GM19372 (cell line): ENCODE measurements at regions not wholly inside any gene's neighbourhood (a gene's known extent, or its start where the extent isn't known, plus 50 kb on each side); places are given as distances from the start of the nearest gene placed in this dataset.
A peak's percentile ranks its signal among the peaks of the same experiment; 100 is the strongest.

Experiments
- ATAC-seq: cut with Tn5 transposase; IDR thresholded peaks from one replicate; pipeline ENCODE4 v1.9.1; 2021; ENCODE audit warnings: mild to moderate bottlenecking, low read depth, moderate library complexity; ENCODE audit not compliant: unreplicated experiment

DNA sequence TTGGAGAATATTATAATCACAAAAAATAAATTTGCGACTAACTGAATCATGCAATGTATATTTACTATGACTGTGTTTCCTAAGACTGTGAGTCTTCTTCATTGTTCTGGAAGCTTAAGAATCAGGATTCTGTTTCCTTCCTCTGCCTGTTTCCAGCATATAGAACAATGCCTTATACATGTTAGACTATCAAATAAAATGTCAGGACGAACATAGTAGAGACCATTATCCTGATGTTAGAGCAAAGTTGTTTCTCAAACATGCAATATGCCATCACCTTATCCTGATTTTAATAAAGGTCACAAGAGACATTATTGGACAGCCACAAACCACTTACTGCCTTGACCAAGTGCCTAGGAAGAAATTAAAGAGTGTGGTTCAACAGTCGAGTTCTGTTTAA lies 457.4 kb upstream of the AGTR1 start:
- ATAC-seq, result no peak

DNA sequence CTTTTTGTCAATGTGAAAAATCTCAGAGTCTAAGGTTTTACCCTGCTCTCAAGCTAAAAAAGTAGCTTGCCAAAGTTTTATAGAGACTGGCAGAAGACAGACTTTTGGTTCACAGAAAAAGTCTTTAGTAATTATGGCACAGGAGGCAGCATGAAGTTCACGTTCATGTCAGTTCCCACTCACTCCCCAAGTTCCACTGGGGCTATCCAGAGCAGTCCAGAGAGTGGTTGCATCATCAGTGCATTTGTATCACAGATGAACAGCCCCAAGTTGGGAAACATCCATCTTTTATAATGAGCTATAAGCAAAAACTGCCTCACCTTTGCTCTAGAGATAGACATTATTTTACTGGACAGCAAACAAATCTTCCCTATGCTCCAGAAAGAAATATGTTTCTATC lies 454.1 kb upstream of the AGTR1 start:
- no peak for ATAC-seq

DNA sequence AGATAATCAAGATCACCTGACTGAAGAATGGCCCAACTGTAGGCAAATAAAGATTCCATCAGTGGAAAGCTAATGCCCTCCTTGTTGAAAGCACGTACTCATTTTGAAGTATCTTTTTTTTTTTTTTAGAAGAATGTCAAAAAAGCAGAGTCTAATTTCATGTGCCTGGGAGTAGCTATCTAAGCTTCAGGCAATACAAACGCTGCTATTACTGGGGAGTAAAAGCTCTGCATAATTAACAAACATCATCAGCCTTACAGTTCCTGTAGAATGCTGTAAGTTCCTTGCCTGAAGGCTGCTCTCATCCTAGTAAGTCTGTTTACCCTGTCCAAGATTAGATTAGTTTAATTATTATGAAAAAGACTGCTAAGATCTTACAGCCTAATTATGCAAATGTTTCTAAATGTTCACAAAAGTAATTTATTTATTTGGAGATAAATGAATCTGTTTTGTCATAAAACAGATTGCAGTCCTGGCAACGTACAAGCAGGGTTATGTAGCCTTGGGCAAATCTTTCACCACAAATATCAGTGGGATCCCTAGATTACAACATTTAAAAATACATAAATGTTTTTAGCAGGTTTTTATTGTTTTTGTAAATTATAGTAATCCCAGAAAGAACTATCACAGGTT lies 451.3 kb upstream of the AGTR1 start:
- ATAC-seq, result no peak

DNA sequence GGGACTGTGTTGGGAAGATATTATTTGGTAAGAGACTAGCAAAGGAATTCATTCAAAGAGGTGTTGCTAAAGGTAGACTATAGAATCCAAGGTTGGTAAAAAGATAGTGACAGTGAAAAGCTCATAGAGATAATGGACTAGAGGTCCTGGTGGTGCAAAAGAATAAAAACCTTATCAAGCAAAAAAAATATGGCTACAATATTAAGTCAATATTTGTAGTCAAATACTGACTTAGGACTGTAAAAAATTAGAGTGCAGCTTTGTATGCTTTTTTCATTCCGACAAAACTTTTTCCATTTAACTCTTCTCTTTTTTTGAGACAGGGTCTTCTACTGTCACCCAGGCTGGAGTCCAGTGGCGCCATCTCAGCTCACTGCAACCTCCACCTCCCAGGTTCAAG lies 444.0 kb upstream of the AGTR1 start:
- ATAC-seq, result no peak

DNA sequence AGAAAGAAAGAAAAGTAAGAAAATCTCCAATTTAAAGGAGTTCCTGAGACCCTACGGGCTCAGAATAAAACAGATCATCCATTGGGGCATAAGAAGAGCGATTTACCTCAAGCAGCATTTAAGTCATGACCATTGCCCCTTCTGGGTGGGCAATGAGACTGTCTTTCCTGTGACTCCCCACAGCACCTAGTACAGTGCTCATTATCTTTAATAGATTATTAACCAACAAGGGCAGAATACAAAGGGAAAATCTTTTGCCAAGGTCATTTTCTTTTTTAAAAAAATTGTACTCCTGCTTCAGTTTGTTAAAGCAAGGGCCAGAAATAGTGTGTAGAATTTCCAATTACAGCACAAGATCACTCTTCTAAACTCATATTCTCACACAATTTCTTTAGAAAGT lies 443.3 kb upstream of the AGTR1 start:
- no peak for ATAC-seq

DNA sequence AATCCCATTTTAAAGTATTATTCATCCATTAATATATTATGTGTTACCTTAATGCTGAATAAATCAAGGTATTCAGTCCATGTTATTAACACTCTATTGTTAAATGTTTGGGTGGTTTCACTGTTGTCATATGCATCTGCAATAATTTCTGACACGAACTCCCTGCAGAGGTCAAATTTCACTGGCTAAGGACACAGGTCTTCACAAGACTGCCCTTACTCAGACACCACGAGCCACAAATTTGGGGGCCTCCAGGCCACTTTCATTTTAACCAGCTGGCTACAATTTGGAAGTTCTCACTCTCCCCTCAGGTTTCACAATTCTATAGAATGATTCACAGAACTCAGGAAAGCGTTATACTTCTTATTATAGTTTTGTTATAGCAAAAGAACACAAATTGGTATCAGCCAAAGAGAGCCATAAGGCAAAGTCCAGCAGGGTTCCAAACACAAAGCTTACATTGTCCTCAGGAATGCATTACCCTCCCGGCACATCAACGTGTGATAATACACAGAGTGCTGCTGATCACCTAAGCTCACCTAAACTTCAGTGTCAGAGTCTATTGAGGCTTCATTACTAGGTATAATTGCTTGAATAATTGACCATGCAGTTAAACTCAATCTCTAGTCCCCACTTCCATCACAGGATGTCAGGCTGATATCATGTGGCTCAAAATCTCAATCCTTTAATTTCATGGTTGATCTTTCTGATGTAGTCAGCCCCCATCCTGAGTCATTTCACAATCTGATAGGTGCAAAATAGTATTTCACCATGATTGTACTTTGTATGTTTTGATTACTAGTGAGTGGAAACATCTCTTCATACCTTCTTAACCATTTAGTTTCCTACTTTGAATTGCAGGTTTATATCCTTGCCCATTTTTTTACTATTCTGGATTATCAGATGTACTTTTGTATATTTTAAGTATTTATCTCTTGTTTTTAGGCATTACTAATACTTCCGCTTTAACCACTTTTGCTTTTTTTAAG lies 441.4 kb upstream of the AGTR1 start:
- no peak for ATAC-seq

DNA sequence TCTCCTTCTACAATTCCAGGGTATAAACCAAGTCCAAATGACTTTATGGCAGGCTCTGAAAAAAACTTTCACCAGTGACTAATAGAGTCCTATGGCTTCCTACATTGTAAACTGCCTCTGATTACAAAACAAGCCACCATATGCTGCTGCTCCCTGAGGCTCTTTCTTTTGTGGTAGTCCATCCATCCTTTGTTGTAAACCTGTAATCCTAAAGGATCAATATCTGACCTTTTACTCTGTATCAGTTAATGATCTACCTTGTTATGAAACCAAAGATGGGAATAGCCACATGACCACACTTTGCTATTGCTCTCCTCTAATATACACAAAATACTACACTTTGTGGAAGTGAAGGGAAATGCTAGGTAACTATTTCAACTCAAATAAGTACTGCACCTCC lies 434.7 kb upstream of the AGTR1 start:
- no peak for ATAC-seq

DNA sequence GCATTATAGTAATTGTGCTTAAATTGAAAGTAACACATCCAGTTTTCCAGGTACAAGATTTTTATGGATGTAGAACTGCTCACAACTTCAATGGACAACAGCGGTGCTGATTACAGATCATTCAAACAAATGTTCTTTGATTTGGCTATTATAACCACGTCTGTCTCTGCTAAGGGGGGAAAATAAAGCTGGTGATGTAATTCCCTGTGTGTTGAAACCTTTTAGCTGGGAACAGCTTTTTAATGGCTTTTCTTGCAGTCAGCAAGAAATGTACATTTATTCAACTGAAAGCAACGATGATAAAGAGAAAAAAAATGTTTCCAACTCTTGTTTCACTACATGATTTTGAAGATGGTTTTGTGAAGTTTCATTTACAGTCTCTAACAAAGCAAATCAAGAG lies 431.9 kb upstream of the AGTR1 start:
- ATAC-seq, result no peak

DNA sequence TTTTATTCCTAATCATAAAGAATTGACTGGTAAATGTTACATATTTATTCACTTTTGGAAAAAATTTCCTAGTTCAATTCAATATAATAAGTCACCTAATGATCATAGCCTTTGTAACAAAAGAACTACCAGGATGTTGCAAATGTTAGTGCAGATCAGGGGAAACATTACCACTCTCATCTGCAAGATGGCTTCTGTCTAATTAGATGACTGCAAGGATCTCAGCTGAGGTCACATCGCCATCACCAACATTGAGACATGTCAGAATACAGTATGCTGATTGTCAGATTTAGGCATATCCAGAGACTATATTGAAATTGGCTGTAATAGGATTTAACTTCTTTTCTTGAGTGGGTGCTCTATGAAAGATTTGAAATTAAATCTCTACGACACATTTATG lies 431.4 kb upstream of the AGTR1 start:
- no peak for ATAC-seq

DNA sequence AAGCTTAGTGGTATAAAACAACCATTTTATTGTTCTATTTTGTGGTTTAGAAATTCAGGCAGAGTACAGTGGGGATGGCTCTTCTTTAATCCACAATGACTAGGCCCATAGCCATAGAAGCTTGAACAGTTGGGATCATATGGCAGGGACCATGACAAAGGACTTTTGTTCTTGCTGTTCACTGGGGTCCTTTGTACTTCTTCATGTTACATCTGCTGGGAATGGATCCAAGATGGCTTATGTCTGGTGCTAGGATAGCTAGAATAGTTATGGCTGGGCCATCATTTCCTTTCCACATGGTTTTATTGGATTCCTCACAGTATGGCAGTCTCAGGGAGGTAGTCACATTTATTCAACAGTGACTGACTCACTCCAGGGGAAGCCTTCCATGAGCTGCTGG lies 427.9 kb upstream of the AGTR1 start:
- no peak for ATAC-seq

DNA sequence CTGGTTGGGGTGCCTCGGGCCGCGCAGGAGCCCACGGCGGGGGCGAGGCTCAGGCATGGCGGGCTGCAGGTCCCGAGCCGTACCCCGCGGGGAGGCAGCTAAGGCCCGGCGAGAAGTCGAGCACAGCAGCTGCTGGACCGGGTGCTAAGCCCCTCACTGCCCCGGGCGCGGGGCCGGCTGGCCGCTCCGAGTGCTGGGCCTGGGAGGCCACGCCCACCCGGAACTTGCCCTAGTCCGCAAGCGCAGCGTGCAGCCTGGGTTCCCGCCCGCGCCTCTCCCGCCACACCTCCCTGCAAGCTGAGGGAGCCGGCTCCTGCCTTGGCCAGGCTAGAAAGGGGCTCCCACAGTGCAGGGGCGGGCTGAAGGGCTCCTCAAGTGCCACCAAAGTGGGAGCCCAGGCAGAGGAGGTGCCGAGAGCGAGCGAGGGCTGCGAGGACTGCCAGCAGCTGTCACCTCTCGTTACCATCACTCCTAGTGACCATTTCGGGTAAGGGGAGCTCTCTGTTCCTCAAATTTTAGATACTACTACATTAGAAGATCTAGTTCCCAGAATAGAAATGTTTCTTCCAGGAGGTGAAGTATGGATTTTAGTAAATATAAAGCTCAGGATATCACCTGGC lies 417.0 kb upstream of the AGTR1 start:
- no peak for ATAC-seq

DNA sequence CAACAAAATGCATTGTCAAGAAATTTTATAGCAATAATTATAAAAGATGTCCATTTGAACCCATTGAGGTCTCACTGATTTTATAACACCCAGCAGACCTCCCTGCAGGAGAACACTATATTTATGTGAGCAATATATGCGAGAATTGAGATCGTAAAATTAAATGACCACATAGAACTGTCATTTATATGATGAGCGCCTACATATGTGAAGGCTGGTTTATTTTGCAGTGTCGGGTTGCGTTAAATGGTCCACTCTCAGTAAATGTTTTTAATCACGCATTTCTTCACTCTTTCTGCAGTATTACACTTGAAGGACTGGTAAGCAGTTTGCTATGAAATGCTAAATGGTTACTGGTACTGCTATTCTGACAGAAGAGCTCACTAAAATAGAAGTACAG lies 408.5 kb upstream of the AGTR1 start:
- no peak for ATAC-seq

DNA sequence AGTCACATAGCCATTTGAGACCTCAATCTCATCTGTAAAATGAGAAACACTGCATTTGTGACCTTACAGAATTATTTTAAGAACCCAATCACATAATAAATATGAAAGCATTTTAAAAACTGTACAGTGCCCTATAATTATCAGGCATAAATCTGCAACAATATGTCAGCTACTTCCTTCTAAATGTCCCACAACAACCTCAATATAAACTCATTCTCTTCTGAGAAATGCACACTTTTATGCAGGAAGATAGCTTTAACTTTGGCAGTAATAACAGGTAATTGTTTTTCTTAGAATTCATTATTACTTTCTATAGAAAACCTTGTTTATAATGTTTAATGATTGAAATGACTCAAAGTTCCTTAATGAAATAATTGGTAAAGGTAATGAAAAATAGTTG lies 400.7 kb upstream of the AGTR1 start:
- no peak for ATAC-seq

DNA sequence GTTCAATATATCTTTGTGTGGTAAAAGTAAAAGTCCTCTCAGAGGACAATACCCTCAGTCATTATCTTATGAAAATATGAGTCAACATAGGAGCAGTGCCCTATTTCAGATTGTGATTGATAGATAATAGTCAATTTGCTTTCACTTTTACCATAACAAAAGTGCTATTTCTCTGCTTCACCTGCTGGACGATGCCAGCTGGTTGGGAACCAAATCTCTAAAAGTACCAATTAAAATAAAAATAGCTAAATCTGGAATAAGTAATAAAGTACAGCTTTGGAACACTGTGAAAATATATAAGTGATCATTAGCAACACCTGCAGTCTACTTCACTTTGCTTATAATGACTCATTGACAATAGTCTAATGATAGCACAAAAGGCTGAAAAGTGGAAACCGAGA lies 390.3 kb upstream of the AGTR1 start:
- no peak for ATAC-seq

DNA sequence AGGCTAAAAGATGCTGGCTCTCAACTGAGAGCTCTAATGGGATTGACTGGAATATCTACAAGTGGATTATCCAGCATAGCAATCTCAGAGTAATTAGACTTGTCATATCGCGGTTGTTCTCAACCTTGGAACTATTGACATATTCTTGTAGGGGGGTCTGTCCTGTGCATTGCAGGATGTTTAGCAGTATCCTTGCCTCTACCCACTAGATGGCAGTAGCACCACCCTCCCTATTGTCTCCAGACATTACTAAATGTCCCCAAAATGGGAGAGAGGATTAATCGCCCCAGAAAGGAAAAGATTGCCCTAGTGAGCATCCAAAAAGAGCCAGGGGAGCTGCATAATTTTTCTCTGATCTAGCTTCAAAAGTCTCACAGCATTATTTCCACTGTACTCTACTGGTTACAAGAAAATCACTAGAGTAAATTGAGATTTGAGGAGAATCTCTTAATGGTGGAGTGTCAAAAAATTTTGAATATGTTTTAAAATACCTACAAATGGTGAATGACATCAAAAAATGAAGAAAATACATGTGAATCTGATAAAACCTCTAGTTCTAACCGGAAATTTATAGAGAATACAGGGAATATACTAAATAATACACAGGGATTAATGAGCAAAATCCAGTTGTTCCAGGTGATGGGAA lies 388.2 kb upstream of the AGTR1 start:
- peak; percentile 84 for ATAC-seq

DNA sequence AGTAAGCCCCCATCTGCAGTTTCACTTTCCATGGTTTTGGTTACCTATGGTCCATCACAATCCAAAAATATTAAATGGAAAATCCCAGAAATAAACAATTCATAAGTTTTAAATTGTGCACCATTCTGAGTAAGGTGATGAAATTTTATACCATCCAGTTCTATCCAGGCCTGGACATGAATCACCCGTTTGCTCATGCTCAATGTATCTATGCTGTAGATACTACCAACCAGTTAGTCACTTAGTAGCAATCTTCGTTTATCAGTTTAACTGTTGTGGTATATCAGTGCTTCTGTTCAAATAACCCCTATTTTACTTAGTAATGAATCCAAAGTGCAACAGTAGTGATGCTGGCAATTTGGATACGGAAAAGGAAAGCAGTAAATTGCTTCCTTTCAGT lies 381.9 kb upstream of the AGTR1 start:
- no peak for ATAC-seq

DNA sequence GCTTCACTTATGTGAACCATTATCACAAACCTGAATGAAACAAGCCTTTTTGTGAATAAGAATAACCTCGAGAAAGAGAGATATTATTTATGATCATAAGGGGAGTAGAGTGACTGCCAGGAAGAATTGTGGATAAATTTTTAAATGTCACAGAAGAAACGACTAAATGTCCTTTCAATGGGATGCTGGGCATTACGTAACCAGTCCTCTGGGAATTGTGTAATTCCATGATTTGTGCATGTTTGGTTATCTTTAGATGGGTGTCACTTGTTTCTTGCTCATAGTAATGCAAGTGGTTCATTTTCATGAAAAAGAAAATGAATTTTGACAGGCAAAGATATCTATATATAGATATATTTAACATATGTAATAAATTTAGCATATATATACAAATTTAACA lies 379.5 kb upstream of the AGTR1 start:
- no peak for ATAC-seq

DNA sequence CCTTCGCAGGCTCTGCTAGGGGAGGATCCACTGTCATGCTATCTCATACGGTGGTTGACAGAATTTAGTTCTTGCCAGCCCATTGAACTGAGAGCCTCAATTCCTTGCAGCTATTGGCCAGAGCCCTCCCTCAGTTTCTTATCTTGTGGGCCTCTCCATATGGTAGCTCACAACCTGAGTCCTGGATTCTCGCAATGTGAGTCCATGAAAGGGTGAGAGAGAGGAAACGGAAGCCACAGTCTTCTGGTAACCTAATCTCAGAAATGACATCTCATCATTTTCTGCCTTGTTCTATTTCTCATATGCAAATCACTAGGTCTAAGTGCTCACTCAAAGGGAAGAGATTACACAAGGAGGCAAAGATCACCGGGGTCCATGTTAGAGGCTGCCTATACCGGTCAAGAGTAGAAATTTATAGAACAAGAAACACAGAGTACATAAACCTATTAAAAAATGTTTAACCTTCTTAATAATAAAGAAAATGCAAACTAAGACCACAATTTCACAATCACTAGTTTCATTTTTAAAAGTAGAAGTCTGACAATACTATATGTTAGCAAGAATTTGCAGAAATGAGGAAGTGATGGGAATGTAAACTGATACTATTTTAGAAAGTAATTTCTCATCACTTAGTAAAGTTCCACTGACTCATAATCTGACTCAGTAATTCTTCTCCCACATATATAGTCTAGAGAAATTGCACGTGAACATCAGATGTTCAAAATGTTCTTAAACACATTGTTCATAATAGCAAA lies 378.4 kb upstream of the AGTR1 start:
- peak; percentile 87 for ATAC-seq

DNA sequence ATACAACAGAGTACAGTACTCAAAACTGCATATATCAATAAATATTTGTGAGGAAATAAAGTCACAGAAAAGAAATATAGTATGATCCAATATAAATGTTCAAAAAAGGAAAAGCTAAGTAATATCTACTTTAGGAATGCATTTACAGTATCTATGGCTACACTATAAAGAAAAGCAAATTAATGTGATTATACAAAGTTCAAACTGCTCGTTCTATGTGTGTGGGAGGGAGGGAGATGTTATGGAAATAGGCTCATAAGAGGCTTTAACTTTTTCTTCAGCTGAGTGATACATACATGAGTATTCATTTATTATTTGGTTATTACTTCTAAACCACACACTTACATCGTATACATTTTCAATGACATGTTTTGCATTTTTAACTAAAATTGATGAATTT lies 377.7 kb upstream of the AGTR1 start:
- no peak for ATAC-seq

DNA sequence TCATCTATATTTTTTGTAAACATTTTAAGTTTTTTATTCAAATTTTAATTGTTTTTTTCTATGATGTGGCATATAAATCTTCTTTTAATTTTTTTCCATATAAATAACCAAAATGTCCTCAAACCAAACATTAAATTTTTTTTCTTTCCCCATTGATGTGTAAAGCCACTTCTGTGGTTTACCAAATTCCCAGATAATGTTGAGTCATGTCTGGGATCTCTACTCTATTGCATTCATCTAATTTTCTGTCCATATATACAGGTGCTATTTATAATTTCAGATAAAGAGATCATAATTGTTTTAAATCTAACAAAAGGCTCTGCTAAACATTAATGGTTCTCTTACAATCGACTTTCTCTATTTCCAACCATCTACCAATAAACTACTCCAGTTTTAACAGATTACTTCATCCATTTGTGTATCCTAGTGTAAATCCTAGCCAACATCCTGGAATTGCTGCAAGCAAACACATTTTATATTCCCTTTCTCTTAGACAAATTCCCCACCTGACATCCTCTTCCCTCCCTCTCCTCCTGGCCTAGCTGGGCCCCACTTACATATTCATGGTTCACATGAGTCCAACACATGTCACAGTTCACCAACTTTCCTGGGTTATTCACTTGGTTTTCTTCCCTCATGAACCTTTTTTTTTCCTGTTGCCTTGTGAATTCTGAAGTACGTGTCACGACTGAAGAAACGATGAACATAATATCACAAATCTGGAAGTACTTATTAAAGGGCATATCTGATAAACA lies 368.0 kb upstream of the AGTR1 start:
- ATAC-seq, result no peak
